HUDEP-2 (cell line): ENCODE measurements at regions not wholly inside any gene's neighbourhood (a gene's known extent, or its start where the extent isn't known, plus 50 kb on each side); places are given as distances from the start of the nearest gene placed in this dataset.

Experiments used
- DNase-seq, 76 experiments: peaks; one replicate each; lab custom pipeline; 2025; ENCODE audit not compliant: unreplicated experiment in 76 of 76; lab: John Stamatoyannopoulos, UW

- no peak for DNase-seq
Observed at GRCh38 chr4:14079601-14080000, 452.1 kb upstream of the BOD1L1 start.

GRCh38 chr4:14083150-14083549 is 455.6 kb upstream of the BOD1L1 start:
- no peak for DNase-seq

GRCh38 chr4:14084598-14084997 is 457.1 kb upstream of the BOD1L1 start:
- no peak for DNase-seq

- DNase-seq = no peak
Observed at GRCh38 chr4:14087459-14087858, 459.9 kb upstream of the BOD1L1 start.

DNA sequence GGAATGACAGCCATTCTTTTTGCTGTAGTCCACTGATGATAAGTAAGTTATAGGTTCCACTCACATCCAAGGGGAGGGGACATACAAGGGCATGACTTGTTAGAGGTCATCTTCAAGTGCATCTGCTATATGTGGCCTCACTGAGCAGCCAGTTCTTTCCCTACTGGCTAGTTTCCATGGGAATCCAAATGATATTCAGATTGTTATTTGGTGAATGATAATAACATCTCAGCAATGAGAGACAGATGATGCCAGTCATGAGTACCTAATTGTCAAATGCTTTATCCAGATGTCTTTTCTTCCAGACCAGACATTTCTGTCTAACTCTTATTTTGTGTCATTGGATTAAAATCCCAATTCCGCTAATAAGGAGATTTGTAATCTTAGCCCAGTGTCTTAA is 460.4 kb upstream of the BOD1L1 start:
- DNase-seq = no peak

DNA sequence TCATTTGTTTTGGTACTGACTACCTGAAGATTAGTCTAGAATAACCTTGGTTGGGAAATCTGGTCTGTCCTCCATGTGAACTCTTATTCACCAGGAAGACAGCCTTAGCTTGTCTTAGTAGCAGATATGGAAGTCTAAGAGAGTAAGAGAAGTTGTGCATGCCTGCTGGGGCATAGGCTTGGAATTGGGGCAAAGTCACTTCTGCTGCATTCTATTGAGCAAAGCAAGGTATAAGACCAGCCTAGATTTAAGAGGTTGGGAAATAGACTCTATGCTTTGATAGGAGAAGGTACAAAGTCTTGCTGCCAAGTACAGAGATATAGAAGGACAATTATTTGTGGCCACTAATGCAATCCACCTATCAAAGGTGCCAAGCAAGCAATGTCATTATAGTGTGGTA is 464.0 kb upstream of the BOD1L1 start:
- DNase-seq = no peak

DNA sequence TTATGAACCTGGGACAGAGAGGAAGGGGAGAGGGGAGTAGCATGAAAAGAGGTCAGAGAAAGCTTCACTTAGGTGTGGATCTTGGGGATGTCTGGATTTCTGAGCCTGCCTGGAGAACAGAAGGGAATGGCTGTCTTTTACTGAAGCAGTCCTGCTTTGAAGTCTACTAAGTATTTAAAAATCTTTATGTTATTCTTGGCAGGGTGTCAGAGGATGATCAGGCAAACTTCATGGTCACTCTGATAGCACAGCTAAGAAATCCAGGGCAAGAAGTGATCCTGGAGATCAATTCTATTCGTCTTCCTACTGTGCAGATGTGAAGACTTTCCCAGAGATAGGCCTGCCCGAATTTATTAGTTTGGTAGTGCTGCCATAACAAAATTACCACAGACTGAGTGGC is 464.4 kb upstream of the BOD1L1 start:
- no peak for DNase-seq

GRCh38 chr4:14092741-14093140 is 465.2 kb upstream of the BOD1L1 start:
- DNase-seq = no peak

DNA sequence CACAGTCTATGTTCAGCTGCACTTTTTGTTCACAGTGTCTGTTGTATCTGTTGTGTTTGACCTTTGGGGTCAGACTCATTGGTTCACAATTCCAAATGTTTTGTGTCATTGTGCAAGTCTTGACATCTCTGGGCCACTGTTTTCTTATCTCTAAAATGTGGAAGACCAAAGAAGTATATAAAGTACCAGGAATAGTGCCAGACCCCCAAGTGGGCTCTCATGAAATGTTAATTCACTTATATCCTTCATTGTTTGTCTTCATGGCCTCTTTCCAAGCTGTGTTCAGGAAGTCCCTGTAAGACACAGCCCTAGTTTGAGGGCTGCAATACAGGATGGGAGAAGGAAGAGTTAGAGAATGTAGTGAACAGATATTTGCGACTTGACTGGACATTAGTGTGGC is 468.3 kb upstream of the BOD1L1 start:
- DNase-seq = no peak

DNA sequence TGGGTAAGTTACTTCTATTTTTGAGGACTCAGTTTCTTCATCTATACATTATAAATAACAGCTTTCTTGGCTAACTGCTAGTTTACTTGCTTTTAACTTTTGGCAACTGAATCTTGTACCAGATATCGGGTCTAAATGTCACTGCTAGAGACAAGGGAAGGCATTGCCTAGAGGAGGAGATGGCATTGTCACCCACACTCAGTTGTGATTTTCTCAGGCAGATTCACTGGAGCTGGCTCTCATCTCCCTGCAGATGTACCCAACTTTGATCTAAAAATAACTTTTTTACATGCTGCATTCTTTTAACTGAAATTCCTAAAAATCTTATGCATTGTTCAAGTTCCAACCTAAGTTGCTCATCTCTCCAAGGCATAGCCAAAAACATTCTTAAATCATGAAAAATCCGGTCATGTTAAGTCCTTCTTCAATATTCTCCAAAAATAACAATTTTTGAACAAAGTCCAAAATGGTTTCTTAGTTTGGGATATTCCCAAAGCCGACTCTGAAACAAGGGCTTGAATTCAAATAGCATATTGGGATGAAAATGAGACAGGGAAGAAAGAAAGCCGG is 469.0 kb upstream of the BOD1L1 start:
- DNase-seq = no peak

DNA sequence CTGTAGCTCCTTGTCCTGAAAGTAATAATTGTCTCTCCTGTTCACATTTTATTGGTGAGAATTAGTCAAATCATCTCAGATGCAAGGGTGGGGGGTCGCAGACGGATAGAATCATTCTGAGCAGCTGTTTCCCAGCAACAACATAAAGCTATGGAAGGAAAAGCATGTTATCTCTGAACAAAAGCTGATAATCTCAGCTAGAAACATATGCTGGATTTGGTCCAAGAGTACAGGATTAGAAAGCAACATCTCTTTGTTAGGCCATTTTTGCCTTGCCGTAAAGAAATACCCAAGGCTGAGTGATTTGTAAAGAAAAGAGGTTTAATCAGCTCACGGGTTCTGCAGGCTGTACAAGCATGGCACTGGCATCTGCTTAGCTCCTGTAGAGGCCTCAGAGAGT is 472.8 kb upstream of the BOD1L1 start:
- DNase-seq = no peak

GRCh38 chr4:14110407-14110806 is 482.9 kb upstream of the BOD1L1 start:
- no peak for DNase-seq

- no peak for DNase-seq
Observed at GRCh38 chr4:14111730-14112181, 484.2 kb upstream of the BOD1L1 start.

DNA sequence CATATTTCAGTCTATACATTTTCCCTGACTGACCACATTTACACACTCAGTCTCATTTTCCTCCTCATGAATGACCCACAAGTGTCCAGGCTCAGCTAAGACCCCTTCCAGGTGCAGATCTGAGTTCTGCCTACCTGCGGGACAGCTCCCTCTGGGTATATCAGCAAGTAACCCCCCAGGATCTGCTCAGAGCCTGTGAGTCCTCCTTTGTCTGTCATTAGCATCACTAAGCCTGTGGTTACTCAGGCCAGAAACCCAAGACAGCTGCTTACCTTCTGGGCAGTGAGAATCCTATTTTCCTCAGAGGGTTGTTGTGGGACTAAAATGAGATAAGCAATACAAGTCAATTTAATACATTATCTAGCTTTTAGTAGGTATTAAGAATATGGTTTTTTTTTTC is 487.6 kb upstream of the BOD1L1 start:
- DNase-seq = no peak

DNA sequence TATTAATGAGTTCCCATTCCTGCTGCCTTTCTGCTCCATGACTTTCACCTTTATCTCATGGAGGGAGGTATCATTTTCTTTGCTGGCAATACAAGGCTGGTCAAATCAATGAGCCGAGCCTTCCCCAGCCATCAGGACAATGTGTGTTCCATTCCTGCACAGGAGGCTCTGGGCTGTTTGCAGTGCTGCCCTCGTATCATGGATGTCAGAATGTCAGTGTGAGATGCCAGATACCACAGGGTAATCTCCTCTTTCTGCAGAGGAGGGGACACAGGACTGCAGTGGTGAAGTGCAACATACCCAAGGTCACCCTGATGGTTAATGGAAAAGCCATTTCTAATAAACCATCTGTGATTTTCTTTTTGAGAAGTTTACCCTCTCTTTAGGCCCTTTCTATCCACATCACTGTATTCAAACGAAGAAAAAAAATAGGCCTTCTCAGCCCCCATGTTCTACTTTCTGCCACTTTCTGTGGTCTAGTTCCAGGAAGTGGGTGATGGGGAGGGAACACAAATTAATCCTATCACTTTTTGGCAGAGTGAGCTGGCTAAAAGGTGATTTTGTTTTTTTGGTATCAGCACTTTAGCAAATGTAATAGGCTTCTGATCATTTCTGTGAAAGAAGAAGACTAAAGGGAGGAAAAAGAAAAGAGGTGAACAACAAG is 490.2 kb upstream of the BOD1L1 start:
- no peak for DNase-seq

DNA sequence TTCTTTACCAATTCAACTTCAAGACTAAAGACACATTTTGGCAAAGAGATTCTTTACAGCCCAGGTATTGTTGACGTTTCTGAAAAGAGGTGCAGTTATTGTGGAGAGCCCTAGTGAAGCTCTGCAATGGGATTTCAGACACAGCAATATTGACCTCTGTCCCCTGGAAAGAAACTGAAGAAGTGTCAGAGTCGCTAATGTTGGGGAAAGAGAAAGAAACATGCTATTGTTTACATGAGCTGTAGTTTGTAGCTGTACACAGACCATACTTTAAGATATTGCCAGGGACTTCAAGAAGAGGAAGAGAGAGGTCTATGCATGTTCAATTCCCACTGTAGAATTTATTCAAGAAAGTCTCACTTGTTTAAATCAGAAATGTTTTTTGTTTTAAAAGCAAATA is 497.3 kb upstream of the BOD1L1 start:
- DNase-seq = no peak

DNA sequence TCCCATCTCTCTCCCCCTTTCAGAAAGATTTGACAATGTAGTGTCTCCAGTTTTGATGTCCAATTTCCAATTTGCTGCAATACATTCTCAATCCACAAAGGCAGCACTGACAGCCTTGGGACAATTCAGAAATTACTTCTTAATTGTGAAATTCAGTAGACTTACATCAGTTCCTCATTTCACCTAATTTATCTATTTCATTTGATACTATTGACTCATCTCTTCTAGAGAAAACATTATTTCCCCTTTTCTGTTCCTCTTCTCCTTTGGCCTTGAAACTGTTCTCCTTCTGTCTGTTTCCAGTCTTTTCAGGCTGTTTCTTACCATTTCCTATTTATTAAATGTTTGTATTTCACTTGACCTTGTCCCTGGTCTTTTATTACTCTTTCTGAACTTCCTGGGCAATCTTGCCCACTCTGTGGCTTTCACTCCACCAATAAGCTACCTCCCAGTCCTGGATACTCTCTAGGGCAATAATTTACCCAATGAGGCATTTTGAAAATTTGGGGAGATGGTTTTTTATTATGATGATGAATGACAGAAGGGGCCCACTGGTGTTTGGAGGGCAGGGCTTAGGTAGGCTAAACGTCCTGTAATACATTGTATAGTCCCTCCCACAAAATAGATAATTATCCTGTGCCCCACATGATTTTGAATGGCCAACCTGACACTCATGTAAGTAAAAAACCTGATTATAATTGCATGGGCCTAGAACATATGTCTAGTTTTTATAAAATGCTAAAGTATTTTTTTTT is 498.0 kb upstream of the BOD1L1 start:
- DNase-seq = no peak

DNA sequence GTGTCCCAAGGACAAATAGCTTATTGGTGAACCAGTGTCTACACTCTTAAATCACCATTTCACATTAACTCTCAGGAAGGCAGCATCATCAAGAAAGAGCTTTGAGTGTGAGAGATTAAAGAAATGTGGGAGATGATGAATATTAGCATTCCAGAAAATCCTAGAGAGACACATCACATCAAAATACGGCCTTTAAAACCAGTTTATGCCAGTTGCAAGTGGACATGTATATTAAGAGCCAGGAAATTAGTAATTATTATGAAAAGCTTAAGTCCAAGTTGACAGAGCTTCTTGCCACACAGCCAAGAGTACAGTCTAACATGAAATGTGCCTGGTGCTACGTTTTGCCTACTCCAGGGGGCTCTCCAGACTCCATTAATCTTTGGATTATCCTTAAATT is 503.0 kb upstream of the BOD1L1 start:
- no peak for DNase-seq

- DNase-seq = no peak
Observed at GRCh38 chr4:14131335-14131734, 503.8 kb upstream of the BOD1L1 start.

GRCh38 chr4:14132301-14132700 is 504.8 kb upstream of the BOD1L1 start:
- DNase-seq = no peak

DNA sequence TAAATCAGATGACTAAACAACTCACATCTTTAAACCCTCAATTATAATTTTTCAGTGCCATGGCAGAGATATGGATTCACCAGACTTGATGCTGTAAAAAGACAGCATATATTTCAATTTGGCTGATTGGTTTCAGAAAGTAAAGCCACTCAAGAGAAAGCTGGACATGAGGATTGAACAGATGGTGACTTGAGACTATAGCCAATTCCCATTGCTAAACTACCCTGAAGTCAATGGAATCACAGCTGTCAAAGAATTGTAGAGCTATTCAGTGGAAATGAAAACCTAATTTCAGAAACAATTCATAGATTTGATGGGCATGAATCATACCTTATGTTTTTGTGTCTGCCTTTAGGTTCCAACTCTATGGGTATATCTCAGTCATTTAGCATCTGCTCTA is 510.6 kb upstream of the BOD1L1 start:
- no peak for DNase-seq

DNA sequence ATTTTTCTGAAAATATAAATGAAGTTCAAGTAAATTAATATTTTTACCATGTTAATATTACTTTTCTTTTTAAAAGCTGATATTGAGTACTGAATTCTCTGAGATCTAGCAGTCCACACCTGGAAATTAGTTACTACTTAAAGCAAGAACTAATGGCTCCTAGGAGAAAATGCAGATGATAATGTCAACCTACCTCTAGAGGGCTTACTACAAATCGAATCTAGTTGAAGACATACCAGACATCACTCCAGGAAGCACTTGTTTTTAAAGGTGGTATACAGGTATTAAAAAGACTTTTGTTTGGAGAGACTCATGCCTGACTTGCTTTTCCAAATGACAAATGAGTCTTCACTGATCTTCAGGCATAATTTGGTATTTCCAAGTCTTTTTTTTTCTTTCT is 516.4 kb upstream of the BOD1L1 start:
- no peak for DNase-seq
